ENCODE measurements at regions not wholly inside any gene's neighbourhood (a gene's known extent, or its start where the extent isn't known, plus 50 kb on each side); places are given as distances from the start of the nearest gene placed in this dataset.

DNA sequence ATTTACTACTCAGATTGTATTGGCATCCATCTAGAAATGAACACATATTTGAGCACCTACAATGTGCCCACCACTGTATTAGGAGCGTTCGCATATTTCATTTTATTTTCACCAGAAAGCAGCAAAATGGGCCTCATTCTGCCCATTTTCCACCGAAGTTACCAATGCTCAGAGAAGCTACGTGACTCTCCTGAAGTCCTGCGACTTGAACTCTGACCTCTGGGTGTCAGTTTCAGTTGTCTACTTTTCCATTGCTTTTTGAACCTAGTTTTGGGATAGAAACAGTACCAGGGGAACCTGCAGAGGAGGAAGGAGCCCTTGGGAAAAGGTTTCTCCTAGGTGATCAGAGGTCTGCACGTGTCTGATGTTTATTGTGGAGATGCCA lies 139.1 kb upstream of the SDK2 start:
- H3K4me3 ChIP-seq (ENCODE audit: low read depth, low read length): no peak overlapping the region

DNA sequence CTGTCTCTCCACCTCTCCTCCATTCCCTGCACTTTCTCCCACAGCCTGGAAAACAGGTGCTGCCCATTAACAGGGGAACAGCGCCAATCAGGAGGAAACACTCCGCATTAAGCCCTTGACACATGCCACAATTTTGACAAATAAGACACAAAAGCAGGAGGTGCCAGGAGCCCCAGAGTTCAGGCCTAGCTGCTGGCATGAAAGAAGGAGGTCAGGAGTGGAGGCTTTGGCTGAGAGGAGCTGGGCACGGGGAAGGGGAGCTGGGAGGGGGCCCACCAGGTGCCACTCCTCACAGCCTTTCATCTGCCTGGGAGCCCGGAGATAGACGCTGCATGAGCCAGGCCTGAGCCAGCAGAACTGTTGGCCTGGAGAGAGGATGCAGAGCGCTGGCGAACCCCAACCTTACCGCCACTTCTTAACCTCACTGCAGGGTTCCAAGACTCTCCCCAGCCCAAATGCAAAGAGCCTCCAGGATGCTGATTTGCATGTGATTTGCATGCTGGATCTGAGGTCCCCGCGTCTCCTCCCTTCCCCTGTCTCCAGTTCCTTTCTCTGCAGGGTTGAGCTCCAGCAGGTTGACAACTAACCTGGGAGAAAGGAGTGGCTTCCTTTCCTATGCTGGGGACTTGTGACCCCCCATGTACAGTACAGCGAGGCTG lies 139.8 kb upstream of the SDK2 start:
- Histone ChIP-seq H3K4me3 (ENCODE audit: low read depth, low read length) (no peak overlapping the region), H3K9ac (ENCODE audit: low read length) (no peak overlapping the region), H3K4me1 (ENCODE audit: control insufficient read depth, insufficient read depth, low read length) (peaks cover 38% of the 10 kb centered on the region), H3K27ac (ENCODE audit: low read depth, low read length) (no peak overlapping the region), H3K36me3 (ENCODE audit: control insufficient read depth, insufficient read depth, low read length) (no peaks in the 10 kb centered on the region), H3K9me3 (ENCODE audit: control insufficient read depth, insufficient read depth, low read depth, low read length) (peaks cover 2% of the 10 kb centered on the region; the same call in 1 of the 2 replicates), H3K27me3 (ENCODE audit: control insufficient read depth, insufficient read depth, low read length) (peaks cover 8% of the 10 kb centered on the region; the same call in 1 of the 2 replicates)

More for the DNA sequence above, 139.1 kb upstream of the SDK2 start:
- H3K36me3 ChIP-seq (ENCODE audit: control insufficient read depth, insufficient read depth, low read length): no peaks in the 10 kb centered on the region
- peaks cover 38% of the 10 kb centered on the region for H3K4me1 ChIP-seq (ENCODE audit: control insufficient read depth, insufficient read depth, low read length)
- no peak overlapping the region for H3K27ac ChIP-seq (ENCODE audit: low read depth, low read length)
- no peak overlapping the region for H3K9ac ChIP-seq (ENCODE audit: low read length)
- peaks cover 5% of the 10 kb centered on the region; the same call in 1 of the 2 replicates for H3K9me3 ChIP-seq (ENCODE audit: control insufficient read depth, insufficient read depth, low read depth, low read length)
- peaks cover 8% of the 10 kb centered on the region; the same call in 1 of the 2 replicates for H3K27me3 ChIP-seq (ENCODE audit: control insufficient read depth, insufficient read depth, low read length)

- H3K9ac ChIP-seq (ENCODE audit: low read length): no peak overlapping the region
- H3K9me3 ChIP-seq (ENCODE audit: control insufficient read depth, insufficient read depth, low read depth, low read length): no peaks in the 10 kb centered on the region
- H3K4me1 ChIP-seq (ENCODE audit: control insufficient read depth, insufficient read depth, low read length): peaks cover 38% of the 10 kb centered on the region
- H3K4me3 ChIP-seq (ENCODE audit: low read depth, low read length): no peak overlapping the region
- H3K27ac ChIP-seq (ENCODE audit: low read depth, low read length): no peak overlapping the region
- H3K36me3 ChIP-seq (ENCODE audit: control insufficient read depth, insufficient read depth, low read length): no peaks in the 10 kb centered on the region
- peaks cover 8% of the 10 kb centered on the region; the same call in 1 of the 2 replicates for H3K27me3 ChIP-seq (ENCODE audit: control insufficient read depth, insufficient read depth, low read length)
These were observed 141.3 kb upstream of the SDK2 start for GRCh38 chr17:73785496-73785895.

DNA sequence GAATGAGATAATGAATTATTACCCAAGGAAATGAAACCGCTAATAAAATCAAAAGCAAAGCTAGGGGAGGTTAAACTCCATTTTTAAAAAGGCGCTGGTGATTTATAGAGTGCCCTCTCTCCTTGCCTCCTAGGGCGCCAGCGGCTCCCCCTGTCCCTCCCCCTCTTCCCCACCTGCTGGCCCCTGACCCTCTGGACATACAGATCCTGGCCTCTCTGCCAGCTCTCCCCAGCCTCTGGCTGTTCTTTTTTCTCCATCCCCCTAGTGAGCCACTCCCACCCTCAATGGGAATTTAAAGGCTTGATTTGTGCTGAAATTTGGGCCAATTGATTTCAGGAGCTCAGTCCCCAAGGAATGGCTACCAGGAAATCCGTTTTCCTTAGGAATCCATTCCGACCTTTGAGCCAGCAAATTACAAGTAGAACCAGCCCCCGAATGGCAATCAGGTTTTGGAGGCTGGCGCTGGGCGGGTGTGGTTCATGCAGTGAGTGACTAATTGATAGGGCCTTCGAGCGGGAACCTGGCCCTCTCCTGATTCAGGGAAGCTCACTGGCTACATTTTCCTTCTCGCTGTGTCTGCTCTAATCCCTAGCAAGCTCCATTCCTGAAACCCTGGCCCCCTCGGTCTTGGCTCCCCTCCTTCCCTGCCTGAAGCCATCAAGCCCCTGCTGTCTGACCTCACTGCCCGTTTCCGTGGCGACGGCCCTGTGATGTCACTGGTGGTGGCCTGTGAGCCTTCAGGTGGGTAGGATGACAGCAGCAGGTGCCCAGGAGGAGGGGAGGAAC lies 141.9 kb upstream of the SDK2 start:
- Histone ChIP-seq H3K4me1 (ENCODE audit: control insufficient read depth, insufficient read depth, low read length) (peaks cover 38% of the 10 kb centered on the region), H3K36me3 (ENCODE audit: control insufficient read depth, insufficient read depth, low read length) (no peaks in the 10 kb centered on the region), H3K27me3 (ENCODE audit: control insufficient read depth, insufficient read depth, low read length) (peaks cover 8% of the 10 kb centered on the region; the same call in 1 of the 2 replicates), H3K9me3 (ENCODE audit: control insufficient read depth, insufficient read depth, low read depth, low read length) (no peaks in the 10 kb centered on the region), H3K9ac (ENCODE audit: low read length) (no peak overlapping the region), H3K4me3 (ENCODE audit: low read depth, low read length) (no peak overlapping the region), H3K27ac (ENCODE audit: low read depth, low read length) (no peak overlapping the region)

DNA sequence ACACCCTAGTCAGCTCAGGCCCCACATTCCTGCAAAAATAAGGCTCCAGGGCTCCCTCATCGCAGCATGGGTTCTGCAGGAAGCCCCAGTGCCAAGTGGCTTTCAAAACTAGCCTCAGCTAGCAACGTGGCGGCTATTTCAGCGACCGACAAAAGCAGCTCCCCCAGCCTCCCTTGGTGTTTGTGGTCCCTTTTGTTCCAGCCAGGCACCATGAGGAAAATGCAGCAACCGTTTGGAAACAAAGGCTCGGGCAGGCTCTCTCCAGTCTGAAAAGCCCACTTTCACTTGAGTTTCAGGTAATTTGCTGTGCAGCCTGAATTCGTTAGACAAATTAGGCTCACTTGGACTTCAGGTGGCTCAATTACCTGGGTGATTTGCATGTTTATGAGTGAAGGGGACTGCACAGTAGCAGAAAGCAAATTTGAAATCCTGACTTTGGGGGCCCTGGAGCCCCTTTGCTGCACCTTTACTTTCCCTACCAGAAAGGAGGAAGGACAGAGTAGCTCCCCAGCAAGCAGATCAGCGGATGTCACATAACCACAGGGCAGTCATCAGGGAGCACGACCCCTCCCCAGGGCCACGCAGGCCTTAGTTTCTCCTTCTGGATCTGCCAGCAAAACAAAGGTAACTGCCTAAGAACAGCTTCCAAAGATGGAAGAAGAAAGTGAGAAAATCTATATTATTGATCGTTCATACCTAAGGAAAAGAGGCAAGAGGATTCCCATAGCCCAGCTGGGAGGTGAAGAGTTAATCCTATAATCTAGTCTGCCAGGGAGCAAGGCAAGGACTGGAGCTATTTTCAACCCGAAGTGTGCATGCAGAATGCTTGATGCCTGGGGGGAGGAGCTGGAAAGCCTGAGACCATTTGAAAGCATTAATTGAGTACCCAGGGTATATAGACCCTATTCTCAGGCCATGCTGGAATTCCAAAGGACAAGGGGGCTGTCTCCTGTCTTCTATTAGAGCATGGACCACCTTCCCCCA lies 143.1 kb upstream of the SDK2 start:
- Histone ChIP-seq H3K9me3 (ENCODE audit: control insufficient read depth, insufficient read depth, low read depth, low read length) (no peaks in the 10 kb centered on the region), H3K9ac (ENCODE audit: low read length) (no peak overlapping the region), H3K36me3 (ENCODE audit: control insufficient read depth, insufficient read depth, low read length) (no peaks in the 10 kb centered on the region), H3K4me1 (ENCODE audit: control insufficient read depth, insufficient read depth, low read length) (peaks cover 38% of the 10 kb centered on the region), H3K27ac (ENCODE audit: low read depth, low read length) (no peak overlapping the region), H3K27me3 (ENCODE audit: control insufficient read depth, insufficient read depth, low read length) (peaks cover 8% of the 10 kb centered on the region; the same call in 1 of the 2 replicates), H3K4me3 (ENCODE audit: low read depth, low read length) (no peak overlapping the region)

GRCh38 chr17:73788111-73788510 lies 143.9 kb upstream of the SDK2 start:
- no peaks in the 10 kb centered on the region for H3K36me3 ChIP-seq (ENCODE audit: control insufficient read depth, insufficient read depth, low read length)
- H3K27ac ChIP-seq (ENCODE audit: low read depth, low read length): no peak overlapping the region
- H3K9me3 ChIP-seq (ENCODE audit: control insufficient read depth, insufficient read depth, low read depth, low read length): no peaks in the 10 kb centered on the region
- no peak overlapping the region for H3K9ac ChIP-seq (ENCODE audit: low read length)
- H3K27me3 ChIP-seq (ENCODE audit: control insufficient read depth, insufficient read depth, low read length): peaks cover 8% of the 10 kb centered on the region; the same call in 1 of the 2 replicates
- peaks cover 38% of the 10 kb centered on the region for H3K4me1 ChIP-seq (ENCODE audit: control insufficient read depth, insufficient read depth, low read length)
- no peak overlapping the region for H3K4me3 ChIP-seq (ENCODE audit: low read depth, low read length)

DNA sequence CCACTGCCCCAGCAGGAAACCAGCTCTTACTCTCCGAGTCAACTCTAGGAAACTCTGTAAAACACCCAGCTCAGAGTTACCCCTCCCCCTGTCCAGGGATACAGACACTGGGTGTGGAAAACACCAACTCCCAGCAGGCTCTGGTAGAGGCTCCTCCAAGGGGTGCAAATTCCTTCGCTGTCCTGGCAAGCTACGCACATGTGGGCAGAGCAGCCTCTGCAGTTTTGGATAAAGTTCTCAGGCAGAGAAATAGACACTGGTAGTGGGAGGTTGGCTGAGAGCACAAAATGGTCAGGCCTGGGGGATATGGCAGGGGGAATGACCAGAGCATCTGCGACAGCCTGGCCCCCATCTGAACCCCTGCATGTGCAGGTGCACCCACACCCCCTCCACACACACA lies 146.9 kb upstream of the SDK2 start:
- Histone ChIP-seq H3K9ac (ENCODE audit: low read length) (no peak overlapping the region), H3K27ac (ENCODE audit: low read depth, low read length) (no peak overlapping the region), H3K4me1 (ENCODE audit: control insufficient read depth, insufficient read depth, low read length) (peaks cover 29% of the 10 kb centered on the region), H3K9me3 (ENCODE audit: control insufficient read depth, insufficient read depth, low read depth, low read length) (no peaks in the 10 kb centered on the region), H3K4me3 (ENCODE audit: low read depth, low read length) (no peak overlapping the region), H3K36me3 (ENCODE audit: control insufficient read depth, insufficient read depth, low read length) (no peaks in the 10 kb centered on the region), H3K27me3 (ENCODE audit: control insufficient read depth, insufficient read depth, low read length) (0 out of 2 replicates have a peak, but pooled peaks cover 4% of the 10 kb centered on the region)

GRCh38 chr17:73791631-73792030 lies 147.4 kb upstream of the SDK2 start:
- Histone ChIP-seq H3K36me3 (ENCODE audit: control insufficient read depth, insufficient read depth, low read length) (no peaks in the 10 kb centered on the region), H3K9me3 (ENCODE audit: control insufficient read depth, insufficient read depth, low read depth, low read length) (no peaks in the 10 kb centered on the region), H3K9ac (ENCODE audit: low read length) (no peak overlapping the region), H3K4me3 (ENCODE audit: low read depth, low read length) (no peak overlapping the region), H3K27ac (ENCODE audit: low read depth, low read length) (no peak overlapping the region), H3K4me1 (ENCODE audit: control insufficient read depth, insufficient read depth, low read length) (peaks cover 23% of the 10 kb centered on the region), H3K27me3 (ENCODE audit: control insufficient read depth, insufficient read depth, low read length) (no peaks in the 10 kb centered on the region)

GRCh38 chr17:73792994-73793393 lies 148.7 kb upstream of the SDK2 start:
- H3K4me3 ChIP-seq (ENCODE audit: low read depth, low read length): no peak overlapping the region
- no peak overlapping the region for H3K9ac ChIP-seq (ENCODE audit: low read length)
- no peaks in the 10 kb centered on the region for H3K36me3 ChIP-seq (ENCODE audit: control insufficient read depth, insufficient read depth, low read length)
- H3K9me3 ChIP-seq (ENCODE audit: control insufficient read depth, insufficient read depth, low read depth, low read length): no peaks in the 10 kb centered on the region
- no peaks in the 10 kb centered on the region; the same call in 1 of the 2 replicates for H3K27me3 ChIP-seq (ENCODE audit: control insufficient read depth, insufficient read depth, low read length)
- H3K4me1 ChIP-seq (ENCODE audit: control insufficient read depth, insufficient read depth, low read length): peaks cover 10% of the 10 kb centered on the region
- H3K27ac ChIP-seq (ENCODE audit: low read depth, low read length): no peak overlapping the region

- Histone ChIP-seq H3K9ac (ENCODE audit: low read length) (no peak overlapping the region), H3K4me1 (ENCODE audit: control insufficient read depth, insufficient read depth, low read length) (peaks cover 6% of the 10 kb centered on the region; the same call in 1 of the 2 replicates), H3K27me3 (ENCODE audit: control insufficient read depth, insufficient read depth, low read length) (peaks cover 3% of the 10 kb centered on the region; the same call in 1 of the 2 replicates), H3K36me3 (ENCODE audit: control insufficient read depth, insufficient read depth, low read length) (no peaks in the 10 kb centered on the region), H3K9me3 (ENCODE audit: control insufficient read depth, insufficient read depth, low read depth, low read length) (no peaks in the 10 kb centered on the region), H3K27ac (ENCODE audit: low read depth, low read length) (no peak overlapping the region), H3K4me3 (ENCODE audit: low read depth, low read length) (no peak overlapping the region)
These were observed 150.1 kb upstream of the SDK2 start for GRCh38 chr17:73794336-73794735.
